HEK293T (cell line): ENCODE measurements at regions not wholly inside any gene's neighbourhood (a gene's known extent, or its start where the extent isn't known, plus 50 kb on each side); places are given as distances from the start of the nearest gene placed in this dataset.
"Not testable (repeated sequence)": the region's sequence is repeated elsewhere in the genome, so short reads cannot be mapped to it uniquely, and the experiment has no call there.

Experiments used
- CTCF ChIA-PET: fragments of 350-600 bp; formaldehyde crosslinking; extraction: SDS; loops from one replicate; lab custom pipeline; 2021; ENCODE audit warnings: antibody characterized with exemption, inconsistent platforms; lab: Yijun Ruan, JAX
- POLR2A ChIA-PET: fragments of 350-600 bp; formaldehyde crosslinking; extraction: SDS; loops from one replicate; lab custom pipeline; 2020; ENCODE audit warnings: antibody characterized with exemption, inconsistent platforms; lab: Yijun Ruan, JAX
- DNase-seq: peaks from one replicate; pipeline ENCODE4 v3.0.0; 2012; ENCODE audit warnings: mixed read lengths; ENCODE audit errors: extremely low spot score
- ARNT ChIP-seq: fragments of 450-650 bp; IDR thresholded peaks from 2 replicates; pipeline ENCODE4 v1.6.1; 2017; ENCODE audit warnings: mild to moderate bottlenecking
- BHLHE40 ChIP-seq: fragments of 450-650 bp; IDR thresholded peaks from 2 replicates; pipeline ENCODE4 v1.6.1; 2016; ENCODE audit warnings: mild to moderate bottlenecking, moderate library complexity, borderline replicate concordance
- CTBP1 ChIP-seq: fragments of 450-650 bp; IDR thresholded peaks from 2 replicates; pipeline ENCODE4 v1.6.1; 2016; ENCODE audit warnings: borderline replicate concordance
- ELF4 ChIP-seq: fragments of 450-650 bp; IDR thresholded peaks from 2 replicates; pipeline ENCODE4 v1.6.1; 2017; ENCODE audit warnings: antibody characterized with exemption
- FOXA1 ChIP-seq: fragments of 450-650 bp; IDR thresholded peaks from 2 replicates; pipeline ENCODE4 v1.6.1; 2016; ENCODE audit warnings: mild to moderate bottlenecking
- FOXM1 ChIP-seq: fragments of 450-650 bp; IDR thresholded peaks from 2 replicates; pipeline ENCODE4 v1.6.1; 2017; ENCODE audit warnings: mild to moderate bottlenecking, borderline replicate concordance
- HDGF ChIP-seq: fragments of 450-650 bp; IDR thresholded peaks from 2 replicates; pipeline ENCODE4 v1.6.1; 2017; ENCODE audit warnings: antibody characterized with exemption, borderline replicate concordance
- L3MBTL2 ChIP-seq: fragments of 450-650 bp; conservative IDR thresholded peaks from 2 replicates; pipeline ENCODE4 v1.6.1; 2016; ENCODE audit warnings: mild to moderate bottlenecking
- LEF1 ChIP-seq: fragments of 450-650 bp; IDR thresholded peaks from 2 replicates; pipeline ENCODE4 v1.6.1; 2017; ENCODE audit warnings: mild to moderate bottlenecking, borderline replicate concordance
- NFRKB ChIP-seq: fragments of 450-650 bp; IDR thresholded peaks from 2 replicates; pipeline ENCODE4 v1.6.1; 2016; ENCODE audit warnings: mild to moderate bottlenecking, moderate library complexity
- SP1 ChIP-seq: fragments of 450-650 bp; IDR thresholded peaks from 2 replicates; pipeline ENCODE4 v1.6.1; 2017
- SUZ12 ChIP-seq: fragments of 450-650 bp; IDR thresholded peaks from 2 replicates; pipeline ENCODE4 v1.6.1; 2016; ENCODE audit warnings: mild to moderate bottlenecking
- TARDBP ChIP-seq: fragments of 450-650 bp; IDR thresholded peaks from 2 replicates; pipeline ENCODE4 v1.6.1; 2016
- ZNF384 ChIP-seq: fragments of 450-650 bp; IDR thresholded peaks from 2 replicates; pipeline ENCODE4 v1.6.1; 2016
- TF ChIP-seq, protein P1 (sequence below): fragments of 450-650 bp; IDR thresholded peaks from 2 replicates; pipeline ENCODE4 v1.6.1; 2016

DNA sequence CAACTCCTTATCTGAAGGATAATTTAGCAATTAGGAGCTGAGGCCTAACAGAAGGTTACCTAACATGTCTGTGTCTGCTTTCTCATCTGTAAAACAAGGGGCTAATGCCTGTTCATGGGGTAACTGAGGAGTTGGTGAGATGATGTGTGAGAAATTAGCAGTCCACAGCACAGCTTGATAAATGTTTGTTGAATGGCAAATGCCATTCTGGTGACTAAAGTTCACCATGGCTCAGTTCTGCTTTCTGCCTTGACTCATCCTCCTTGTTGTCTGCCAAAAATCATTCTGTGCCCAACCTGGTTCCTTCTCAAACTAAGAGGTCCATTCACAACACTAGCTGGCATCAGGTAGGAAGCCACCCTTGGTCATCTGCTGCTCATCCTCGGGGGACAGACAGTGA, 552.0 kb upstream of the KLF4 start:
- CTCF ChIA-PET: no interaction called here
- TF ChIP-seq SP1: no peak
- no peak for TF ChIP-seq L3MBTL2
- TF ChIP-seq HDGF: no peak
- TF ChIP-seq FOXM1: no peak
- TF ChIP-seq TARDBP: no peak
- no peak for TF ChIP-seq ZNF384
- no peak for TF ChIP-seq ELF4
- no peak for TF ChIP-seq LEF1
- no peak for TF ChIP-seq ARNT
- TF ChIP-seq FOXA1: no peak
- TF ChIP-seq SUZ12: no peak
- TF ChIP-seq, protein P1, sequence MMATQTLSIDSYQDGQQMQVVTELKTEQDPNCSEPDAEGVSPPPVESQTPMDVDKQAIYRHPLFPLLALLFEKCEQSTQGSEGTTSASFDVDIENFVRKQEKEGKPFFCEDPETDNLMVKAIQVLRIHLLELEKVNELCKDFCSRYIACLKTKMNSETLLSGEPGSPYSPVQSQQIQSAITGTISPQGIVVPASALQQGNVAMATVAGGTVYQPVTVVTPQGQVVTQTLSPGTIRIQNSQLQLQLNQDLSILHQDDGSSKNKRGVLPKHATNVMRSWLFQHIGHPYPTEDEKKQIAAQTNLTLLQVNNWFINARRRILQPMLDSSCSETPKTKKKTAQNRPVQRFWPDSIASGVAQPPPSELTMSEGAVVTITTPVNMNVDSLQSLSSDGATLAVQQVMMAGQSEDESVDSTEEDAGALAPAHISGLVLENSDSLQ: no peak
- POLR2A ChIA-PET: no interaction called here
- no peak for DNase-seq

DNA sequence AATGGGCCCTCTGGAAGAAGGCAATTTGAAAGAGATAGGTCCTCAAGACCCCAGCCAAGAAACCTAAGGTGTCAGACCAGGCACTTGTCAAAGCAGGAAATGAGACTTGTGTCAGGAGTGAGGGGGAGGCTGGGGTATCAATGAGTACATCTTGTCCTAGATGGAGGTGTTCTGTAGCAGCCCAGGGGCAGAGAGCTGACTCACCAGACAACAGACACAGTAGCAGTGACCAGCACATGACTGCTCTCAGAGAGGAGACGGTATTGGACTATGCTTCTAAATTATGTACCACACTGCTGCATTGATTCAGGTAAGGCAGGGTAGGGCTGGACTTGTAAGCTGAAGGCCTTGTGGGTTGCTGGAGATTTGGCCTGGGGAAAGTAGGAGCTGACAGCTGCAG, 551.2 kb upstream of the KLF4 start:
- CTCF ChIA-PET: no interaction called here
- POLR2A ChIA-PET: no interaction called here
- TF ChIP-seq BHLHE40 (no peak), FOXM1 (no peak), ELF4 (no peak), CTBP1 (no peak), FOXA1 (no peak), TARDBP (no peak), ARNT (no peak), NFRKB (no peak), HDGF (no peak), ZNF384 (no peak), LEF1 (no peak)
- TF ChIP-seq, protein P1: no peak
- DNase-seq: no peak

DNA sequence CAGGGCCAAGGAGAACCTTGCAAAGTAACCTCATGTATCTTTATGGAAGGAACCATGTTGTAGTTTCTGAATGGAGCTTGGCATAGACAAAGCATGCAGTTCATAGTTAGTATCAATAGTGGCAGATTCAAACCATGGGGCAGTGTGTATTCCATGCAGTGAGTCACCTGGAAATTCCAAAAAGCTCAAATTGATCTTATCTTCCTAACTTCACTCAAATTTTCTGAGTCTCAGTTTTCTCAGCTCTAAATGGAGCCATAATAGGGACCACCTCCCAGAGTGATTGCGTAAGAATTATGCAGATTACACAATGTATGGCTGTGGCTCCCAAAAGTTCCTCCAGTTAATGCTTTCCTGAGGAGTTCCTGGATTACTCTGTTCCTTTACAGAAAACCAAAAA, 549.9 kb upstream of the KLF4 start:
- ChIA-PET CTCF (interaction anchor here (0.6 kb wide), 1 partner anchor 114 kb away, joined by 4 read pairs; no protein-coding TSS in a partner anchor), POLR2A (no interaction called here)
- no peak for DNase-seq
- TF ChIP-seq, protein P1: no peak

DNA sequence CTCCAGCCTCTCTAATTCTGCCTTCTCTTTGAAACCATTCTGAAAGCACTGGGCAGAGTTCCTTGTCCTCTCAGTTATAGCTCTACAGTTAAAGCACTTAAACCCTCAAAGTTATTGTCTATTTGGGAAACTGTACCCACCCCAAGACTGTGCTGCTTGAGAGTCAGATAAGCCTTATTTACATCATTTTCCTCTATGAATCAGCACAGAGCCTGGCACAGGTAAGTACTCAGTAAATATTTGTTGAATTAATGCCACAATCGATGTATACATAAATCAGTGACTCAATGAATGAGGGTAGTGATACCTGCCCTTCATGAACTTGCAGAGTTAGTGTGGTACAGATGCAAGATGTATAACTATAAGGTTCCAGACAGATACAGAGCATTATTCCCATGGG, 549.4 kb upstream of the KLF4 start:
- DNase-seq: no peak
- ChIA-PET POLR2A (no interaction called here), CTCF (no interaction called here)
- TF ChIP-seq ZNF384 (no peak), ELF4 (no peak), ARNT (no peak), SUZ12 (no peak)
- TF ChIP-seq, protein P1: no peak

DNA sequence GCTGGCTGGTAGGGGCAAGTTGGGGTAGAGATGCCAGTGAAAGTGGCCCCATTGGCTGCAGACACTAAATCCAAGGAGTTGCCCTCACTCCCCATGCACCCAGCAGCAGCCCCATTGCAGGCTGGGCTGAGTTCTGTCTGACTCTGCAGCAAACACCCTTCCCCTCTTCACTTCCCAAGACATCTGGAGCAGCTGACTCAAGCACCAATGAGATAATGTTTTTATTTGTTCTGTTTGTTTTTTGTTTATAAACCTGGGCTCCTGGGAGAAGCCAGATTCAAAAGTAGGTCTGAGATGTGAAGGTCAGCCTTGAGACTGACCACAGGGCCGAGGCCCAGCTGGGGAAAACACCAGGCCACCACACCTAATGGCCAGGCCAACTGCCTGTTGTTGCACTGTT, 545.9 kb upstream of the KLF4 start:
- ChIA-PET POLR2A (no interaction called here), CTCF (no interaction called here)
- TF ChIP-seq FOXA1 (no peak), LEF1 (no peak), BHLHE40 (no peak), ELF4 (no peak), TARDBP (no peak), FOXM1 (no peak), SP1 (no peak)
- DNase-seq: no peak

DNA sequence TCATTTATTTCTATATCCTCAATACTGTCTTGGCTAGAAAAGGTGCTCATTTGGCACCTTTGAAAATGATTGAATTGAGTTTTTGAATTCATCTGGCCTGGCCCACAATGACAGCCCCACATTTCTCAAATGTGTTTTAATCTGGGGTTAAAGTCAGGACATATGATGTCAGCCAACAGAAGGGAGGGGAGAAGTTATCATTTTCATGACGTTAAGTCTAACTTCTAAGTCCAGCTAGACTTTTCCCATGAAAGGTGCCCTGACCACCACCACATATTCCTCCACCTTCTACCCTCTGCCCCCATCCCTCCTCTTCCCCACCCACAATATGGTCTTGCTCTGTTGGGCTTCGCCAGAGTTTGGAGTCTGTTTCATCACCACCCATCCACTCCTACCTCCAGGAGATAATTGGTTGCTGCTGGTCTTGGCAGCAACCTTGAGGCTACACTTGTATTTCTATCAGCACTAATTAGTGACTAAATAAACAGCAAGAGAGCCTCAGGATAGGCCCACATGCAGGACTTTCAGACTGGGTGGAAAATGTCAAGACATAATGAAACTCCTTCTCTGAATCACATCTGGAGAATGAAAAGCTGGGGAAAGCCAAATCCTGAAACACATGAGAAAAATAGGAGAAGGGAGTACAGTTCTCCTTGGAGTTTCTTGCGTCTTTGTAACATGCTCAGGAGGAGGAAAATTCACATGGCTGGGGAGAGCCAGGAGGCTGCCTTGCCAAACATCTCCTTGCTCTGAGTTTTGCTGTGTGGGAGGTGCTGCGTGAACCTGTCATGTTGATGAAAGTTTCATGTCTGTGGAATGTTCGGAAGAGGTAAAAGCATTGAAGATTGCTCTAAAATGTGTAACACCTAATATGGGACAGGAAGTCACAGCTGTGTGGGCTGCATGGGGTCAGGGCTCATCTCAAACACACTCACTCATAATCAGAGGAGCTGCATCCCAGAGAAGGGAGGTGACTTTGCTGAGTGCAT, 544.7 kb upstream of the KLF4 start:
- ChIA-PET CTCF (no interaction called here), POLR2A (no interaction called here)
- no peak for DNase-seq
- no peak for TF ChIP-seq LEF1
- no peak for TF ChIP-seq FOXM1

DNA sequence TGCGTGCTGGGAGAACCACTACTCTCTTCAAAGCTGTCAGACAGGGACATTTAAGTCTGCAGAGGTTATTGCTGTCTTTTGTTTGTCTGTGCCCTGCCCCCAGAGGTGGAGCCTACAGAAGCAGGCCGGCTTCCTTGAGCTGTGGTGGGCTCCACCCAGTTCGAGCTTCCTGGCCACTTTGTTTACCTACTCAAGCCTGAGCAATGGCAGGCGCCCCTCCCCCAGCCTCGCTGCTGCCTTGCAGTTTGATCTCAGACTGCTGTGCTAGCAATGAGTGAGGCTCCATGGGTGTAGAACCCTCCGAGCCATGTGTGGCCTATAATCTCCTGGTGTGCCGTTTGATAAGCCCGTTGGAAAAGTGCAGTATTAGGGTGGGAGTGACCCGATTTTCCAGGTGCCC, 542.5 kb upstream of the KLF4 start:
- DNase-seq, CTCF ChIA-PET, POLR2A ChIA-PET: not testable (repeated sequence)

DNA sequence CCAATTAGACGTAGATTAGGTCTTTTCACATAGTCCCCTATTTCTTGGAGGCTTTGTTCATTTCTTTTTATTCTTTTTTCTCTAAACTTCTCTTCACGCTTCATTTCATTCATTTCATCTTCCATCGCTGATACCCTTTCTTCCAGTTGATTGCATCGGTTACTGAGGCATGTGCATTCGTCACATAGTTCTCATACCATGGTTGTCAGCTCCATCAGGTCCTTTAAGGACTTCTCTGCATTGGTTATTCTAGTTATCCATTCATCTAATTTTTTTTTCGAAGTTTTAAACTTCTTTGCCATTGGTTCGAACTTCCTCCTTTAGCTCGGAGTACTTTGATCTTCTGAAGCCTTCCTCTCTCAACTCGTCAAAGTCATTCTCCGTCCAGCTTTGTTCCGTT, 541.7 kb upstream of the KLF4 start:
- POLR2A ChIA-PET, CTCF ChIA-PET, DNase-seq: not testable (repeated sequence)

DNA sequence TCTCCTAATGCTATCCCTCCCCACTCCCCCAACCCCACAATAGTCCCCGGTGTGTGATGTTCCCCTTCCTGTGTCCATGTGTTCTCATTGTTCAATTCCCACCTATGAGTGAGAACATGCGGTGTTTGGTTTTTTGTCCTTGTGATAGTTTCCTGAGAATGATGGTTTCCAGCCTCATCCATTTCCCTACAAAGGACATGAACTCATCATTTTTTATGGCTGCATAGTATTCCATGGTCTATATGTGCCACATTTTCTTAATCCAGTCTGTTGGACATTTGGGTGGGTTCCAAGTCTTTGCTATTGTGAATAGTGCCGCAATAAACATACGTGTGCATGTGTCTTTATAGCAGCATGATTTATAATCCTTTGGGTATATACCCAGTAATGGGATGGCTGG, 537.1 kb upstream of the KLF4 start:
- POLR2A ChIA-PET, CTCF ChIA-PET, DNase-seq: not testable (repeated sequence)
